Epithelial cell of esophagus (primary cell): ENCODE measurements at regions not wholly inside any gene's neighbourhood (a gene's known extent, or its start where the extent isn't known, plus 50 kb on each side); places are given as distances from the start of the nearest gene placed in this dataset.

Experiments
- DNase-seq: peaks from one replicate; pipeline ENCODE4 v3.0.0; 2010; ENCODE audit warnings: low read depth
- H3K4me3 ChIP-seq: 2 replicates; pipeline ENCODE4 v1.5.1; 2011; ENCODE audit warnings: mild to moderate bottlenecking, low read length, control low read depth
- CTCF ChIP-seq: IDR thresholded peaks from 2 replicates; pipeline ENCODE4 v1.5.1; 2011; ENCODE audit warnings: low read depth, mild to moderate bottlenecking, low read length, control low read depth, inconsistent platforms; ENCODE audit not compliant: insufficient read depth; ENCODE audit errors: missing control alignments

- H3K4me3 ChIP-seq: no peak overlapping the region
- no peak for DNase-seq
- no peak for TF ChIP-seq CTCF
Measured at GRCh38 chr12:60415351-60415750, 819.5 kb downstream of the SLC16A7 start.

GRCh38 chr12:60419986-60420385 is 824.2 kb downstream of the SLC16A7 start:
- no peak for DNase-seq
- no peak for TF ChIP-seq CTCF
- H3K4me3 ChIP-seq: no peak overlapping the region

GRCh38 chr12:60421741-60422140 is 825.9 kb downstream of the SLC16A7 start:
- TF ChIP-seq CTCF: no peak
- DNase-seq: peak; percentile 4
- H3K4me3 ChIP-seq: no peak overlapping the region

GRCh38 chr12:60437297-60437696 is 841.5 kb downstream of the SLC16A7 start:
- no peak for TF ChIP-seq CTCF
- no peak for DNase-seq
- no peak overlapping the region for H3K4me3 ChIP-seq

GRCh38 chr12:60441577-60441976 is 845.7 kb downstream of the SLC16A7 start:
- no peak for TF ChIP-seq CTCF
- no peak overlapping the region for H3K4me3 ChIP-seq
- DNase-seq: no peak

GRCh38 chr12:60451457-60451856 is 855.6 kb downstream of the SLC16A7 start:
- no peak for TF ChIP-seq CTCF
- no peak for DNase-seq
- no peak overlapping the region for H3K4me3 ChIP-seq

- H3K4me3 ChIP-seq: no peak overlapping the region
- no peak for TF ChIP-seq CTCF
- DNase-seq: no peak
Measured at GRCh38 chr12:60465060-60465459, 869.2 kb downstream of the SLC16A7 start.
